PC-9 (cell line): ENCODE measurements at regions not wholly inside any gene's neighbourhood (a gene's known extent, or its start where the extent isn't known, plus 50 kb on each side); places are given as distances from the start of the nearest gene placed in this dataset.

Experiments
- BruUV-seq: library from RNA; stranded (reverse); fragments of 400-500 nt; replicated peaks from 2 replicates; lab custom pipeline; 2021; lab: Mats Ljungman, UMichigan
- CTCF ChIA-PET: fragments of 300-600 bp; sonication (Branson Sonifier 250); formaldehyde crosslinking; loops from one replicate; lab custom pipeline; 2022; ENCODE audit warnings: antibody characterized with exemption; lab: Charles Lee
- POLR2A ChIA-PET: fragments of 300-600 bp; sonication (Branson Sonifier 250); formaldehyde crosslinking; loops from one replicate; lab custom pipeline; 2022; ENCODE audit warnings: antibody characterized with exemption; ENCODE audit not compliant: unreplicated experiment; lab: Charles Lee
- DNase-seq, 2 experiments: peaks; one replicate each; pipeline versions ENCODE4 v3.0.0 to v3.0.0-alpha.2; 2015 to 2022; ENCODE audit warnings: mixed read lengths in 1 of 2
- H2AFZ ChIP-seq: fragments of 200-600 bp; sonication (generic); 2 replicates; pipeline ENCODE4 v1.8.1; 2017; ENCODE audit warnings: antibody characterized with exemption
- H3F3A ChIP-seq: fragments of 200-600 bp; sonication (generic); 2 replicates; pipeline ENCODE4 v1.8.1; 2017; ENCODE audit warnings: antibody characterized with exemption, mild to moderate bottlenecking, low read depth; ENCODE audit not compliant: insufficient read depth
- H3K27ac ChIP-seq: fragments of 200-600 bp; sonication (generic); 2 replicates; pipeline ENCODE4 v1.6.1; 2016; ENCODE audit warnings: mixed run types
- H3K27me3 ChIP-seq: fragments of 200-600 bp; sonication (generic); 2 replicates; pipeline ENCODE4 v1.6.1; 2016; ENCODE audit warnings: low read depth, mixed run types; ENCODE audit not compliant: insufficient read depth
- H3K36me3 ChIP-seq: fragments of 200-600 bp; sonication (generic); 2 replicates; pipeline ENCODE4 v1.6.1; 2016; ENCODE audit warnings: low read depth, mixed run types
- H3K4me1 ChIP-seq: fragments of 200-600 bp; sonication (generic); replicated peaks from 2 replicates; pipeline ENCODE4 v1.6.1; 2016; ENCODE audit warnings: mixed run types; ENCODE audit not compliant: insufficient read depth
- H3K4me2 ChIP-seq: fragments of 200-600 bp; sonication (generic); 2 replicates; pipeline ENCODE4 v1.6.1; 2017; ENCODE audit warnings: mixed run types
- H3K4me3 ChIP-seq: fragments of 200-600 bp; sonication (generic); 2 replicates; pipeline ENCODE4 v1.6.1; 2016; ENCODE audit warnings: mixed run types
- H3K79me2 ChIP-seq: fragments of 200-600 bp; sonication (generic); 2 replicates; pipeline ENCODE4 v1.6.1; 2017; ENCODE audit warnings: low read depth, mixed run types
- H3K9me2 ChIP-seq: fragments of 200-600 bp; sonication (generic); 2 replicates; pipeline ENCODE4 v1.8.1; 2017; ENCODE audit warnings: mild to moderate bottlenecking; ENCODE audit not compliant: insufficient read depth
- H3K9me3 ChIP-seq: fragments of 200-600 bp; sonication (generic); 2 replicates; pipeline ENCODE4 v1.8.1; 2016; ENCODE audit warnings: low read depth; ENCODE audit not compliant: insufficient read depth
- H4K20me1 ChIP-seq: fragments of 200-600 bp; sonication (generic); 2 replicates; pipeline ENCODE4 v1.8.1; 2017; ENCODE audit not compliant: insufficient read depth
- CTCF ChIP-seq: fragments of 200-600 bp; sonication (generic); conservative IDR thresholded peaks from 2 replicates; pipeline ENCODE4 v1.6.1; 2017; ENCODE audit warnings: mixed run types, antibody characterized with exemption, mild to moderate bottlenecking, moderate library complexity
- EZH2 ChIP-seq: fragments of 200-600 bp; sonication (generic); IDR thresholded peaks from 2 replicates; pipeline ENCODE4 v1.8.0; 2017; ENCODE audit warnings: antibody characterized with exemption, low read depth
- intact Hi-C: fragments of 100-400 bp; cut with micrococcal nuclease; formaldehyde crosslinking; loops from one replicate; pipeline ENCODE4 v1.10.0; 2022; ENCODE audit not compliant: unreplicated experiment

DNA sequence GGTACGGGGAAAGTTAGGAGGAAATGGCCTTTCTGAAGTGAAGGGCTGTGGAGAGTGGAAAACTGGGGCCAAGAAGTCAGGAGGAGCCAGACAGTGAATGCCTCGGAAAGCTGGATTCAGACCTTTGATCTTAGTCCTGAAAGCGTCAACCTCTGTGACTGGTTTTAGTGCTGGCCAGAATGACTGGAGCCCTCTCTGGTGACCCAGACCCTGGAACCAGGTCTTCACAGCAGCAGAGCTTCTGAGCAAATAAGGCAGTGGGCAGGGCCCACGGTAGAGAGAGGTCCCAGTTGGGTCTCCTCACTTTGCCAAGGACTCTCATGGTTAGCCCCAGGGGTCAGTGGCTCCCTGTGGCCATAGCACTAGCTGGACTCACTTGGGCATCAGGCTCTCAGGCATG is 157.7 kb upstream of the EEPD1 start:
- Histone ChIP-seq H3K4me2 (no peak overlapping the region), H3K4me3 (no peak overlapping the region), H3K27ac (no peak overlapping the region), H3K27me3 (no peaks in the 10 kb centered on the region), H2AFZ (no peak overlapping the region), H3K9me3 (peaks cover 11% of the 10 kb centered on the region; the same call in 1 of the 2 replicates), H3K4me1 (peaks cover 28% of the 10 kb centered on the region), H3K79me2 (no peaks in the 10 kb centered on the region), H3F3A (peaks cover 35% of the 10 kb centered on the region), H3K9me2 (no peaks in the 10 kb centered on the region), H4K20me1 (no peaks in the 10 kb centered on the region), H3K36me3 (no peaks in the 10 kb centered on the region)
- CTCF ChIA-PET = no interaction called here
- POLR2A ChIA-PET = no interaction called here
- TF ChIP-seq CTCF (no peak), EZH2 (no peak)
- no TSS peak for BruUV-seq
- intact Hi-C loops = no loop called here
- DNase-seq = no peak

DNA sequence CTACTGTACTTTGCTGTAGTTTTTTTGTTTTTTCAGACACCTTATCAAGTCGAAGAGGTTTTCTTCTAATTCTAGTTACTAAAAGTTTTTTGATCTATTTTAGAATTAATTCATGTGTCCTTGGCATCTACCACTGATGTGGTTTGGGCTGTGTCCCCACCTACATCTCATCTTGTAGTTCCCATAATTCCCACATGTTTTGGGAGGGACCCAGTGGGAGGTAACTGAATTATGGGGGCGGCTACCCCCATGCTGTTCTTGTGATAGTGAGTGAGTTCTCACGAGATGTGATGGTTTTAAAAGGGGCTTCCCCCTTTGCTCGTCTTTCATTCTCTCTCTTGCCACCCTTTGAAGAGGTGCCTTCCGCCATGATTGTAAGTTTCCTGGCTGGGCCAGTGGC is 154.6 kb upstream of the EEPD1 start:
- Histone ChIP-seq H3K79me2 (no peaks in the 10 kb centered on the region), H3K4me2 (no peak overlapping the region), H2AFZ (no peak overlapping the region), H4K20me1 (no peaks in the 10 kb centered on the region), H3K27me3 (no peaks in the 10 kb centered on the region), H3K27ac (no peak overlapping the region), H3K36me3 (no peaks in the 10 kb centered on the region), H3K4me3 (no peak overlapping the region), H3K4me1 (peaks cover 20% of the 10 kb centered on the region), H3K9me3 (0 out of 2 replicates have a peak, but pooled peaks cover 5% of the 10 kb centered on the region), H3F3A (peaks cover 31% of the 10 kb centered on the region), H3K9me2 (no peaks in the 10 kb centered on the region)
- no TSS peak for BruUV-seq
- POLR2A ChIA-PET = no interaction called here
- TF ChIP-seq EZH2 (no peak), CTCF (no peak)
- intact Hi-C loops = no loop called here
- CTCF ChIA-PET = no interaction called here
- no peak for DNase-seq

GRCh38 chr7:36001546-36001945 is 151.5 kb upstream of the EEPD1 start:
- peak; percentile 23 to 92 for DNase-seq
- H3K36me3 ChIP-seq = no peaks in the 10 kb centered on the region
- H4K20me1 ChIP-seq = no peaks in the 10 kb centered on the region
- no peaks in the 10 kb centered on the region for H3K79me2 ChIP-seq
- no peak overlapping the region for H2AFZ ChIP-seq
- TF ChIP-seq EZH2 = no peak
- no peaks in the 10 kb centered on the region for H3K27me3 ChIP-seq
- BruUV-seq = no TSS peak
- H3K9me3 ChIP-seq = 0 out of 2 replicates have a peak, but pooled peaks cover 3% of the 10 kb centered on the region
- ChIA-PET CTCF (no interaction called here), POLR2A (no interaction called here)
- H3K4me2 ChIP-seq = no peak overlapping the region
- peaks cover 9% of the 10 kb centered on the region for H3K4me1 ChIP-seq
- peaks cover 20% of the 10 kb centered on the region; the same call in 1 of the 2 replicates for H3F3A ChIP-seq
- H3K4me3 ChIP-seq = no peak overlapping the region
- H3K27ac ChIP-seq = peak overlapping the region; percentile 39
- no peaks in the 10 kb centered on the region for H3K9me2 ChIP-seq
- intact Hi-C loops = no loop called here

GRCh38 chr7:36002900-36003299 is 150.2 kb upstream of the EEPD1 start:
- intact Hi-C loops = no loop called here
- CTCF ChIA-PET = no interaction called here

More at GRCh38 chr7:36002900-36003299, 150.2 kb upstream of the EEPD1 start:
- H3K36me3 ChIP-seq = no peaks in the 10 kb centered on the region
- H3K4me3 ChIP-seq = no peak overlapping the region
- 0 out of 2 replicates have a peak, but pooled peaks cover 3% of the 10 kb centered on the region for H3K9me3 ChIP-seq
- H3K27ac ChIP-seq = no peak overlapping the region
- H3K4me2 ChIP-seq = no peak overlapping the region
- H3F3A ChIP-seq = peaks cover 20% of the 10 kb centered on the region; the same call in 1 of the 2 replicates
- no peaks in the 10 kb centered on the region for H3K9me2 ChIP-seq
- no peaks in the 10 kb centered on the region for H3K27me3 ChIP-seq
- H3K79me2 ChIP-seq = no peaks in the 10 kb centered on the region
- no peak overlapping the region for H2AFZ ChIP-seq
- peaks cover 9% of the 10 kb centered on the region for H3K4me1 ChIP-seq
- BruUV-seq = no TSS peak
- POLR2A ChIA-PET = no interaction called here
- H4K20me1 ChIP-seq = no peaks in the 10 kb centered on the region
- DNase-seq = no peak
- no peak for TF ChIP-seq EZH2
- TF ChIP-seq CTCF = no peak
